GM10248 (cell line): ENCODE measurements at regions not wholly inside any gene's neighbourhood (a gene's known extent, or its start where the extent isn't known, plus 50 kb on each side); places are given as distances from the start of the nearest gene placed in this dataset.

Experiments
- CTCF ChIA-PET: fragments of 300-600 bp; sonication (Branson Sonifier 250); formaldehyde crosslinking; extraction: SDS; loops from one replicate; lab custom pipeline; 2021; ENCODE audit warnings: antibody characterized with exemption; lab: Yijun Ruan, JAX
- POLR2A ChIA-PET: fragments of 350-650 bp; sonication (Branson Sonifier 250); formaldehyde crosslinking; extraction: SDS; loops from one replicate; lab custom pipeline; 2020; ENCODE audit warnings: antibody characterized with exemption; lab: Yijun Ruan, JAX
- DNase-seq: peaks from one replicate; pipeline ENCODE4 v3.0.0; 2012; ENCODE audit errors: extremely low spot score
- CTCF ChIP-seq: IDR thresholded peaks from 2 replicates; pipeline ENCODE4 v1.5.1; 2012; ENCODE audit warnings: mild to moderate bottlenecking, low read depth; ENCODE audit errors: extremely low read depth, missing control alignments, control extremely low read depth

GRCh38 chr16:17628983-17629382 lies 158.2 kb upstream of the XYLT1 start:
- POLR2A ChIA-PET: no interaction called here
- no peak for DNase-seq
- CTCF ChIA-PET: no interaction called here
- TF ChIP-seq CTCF: no peak

- no peak for TF ChIP-seq CTCF
- ChIA-PET POLR2A (no interaction called here), CTCF (no interaction called here)
- DNase-seq: no peak
These were observed 151.6 kb upstream of the XYLT1 start for GRCh38 chr16:17622366-17622765.

DNA sequence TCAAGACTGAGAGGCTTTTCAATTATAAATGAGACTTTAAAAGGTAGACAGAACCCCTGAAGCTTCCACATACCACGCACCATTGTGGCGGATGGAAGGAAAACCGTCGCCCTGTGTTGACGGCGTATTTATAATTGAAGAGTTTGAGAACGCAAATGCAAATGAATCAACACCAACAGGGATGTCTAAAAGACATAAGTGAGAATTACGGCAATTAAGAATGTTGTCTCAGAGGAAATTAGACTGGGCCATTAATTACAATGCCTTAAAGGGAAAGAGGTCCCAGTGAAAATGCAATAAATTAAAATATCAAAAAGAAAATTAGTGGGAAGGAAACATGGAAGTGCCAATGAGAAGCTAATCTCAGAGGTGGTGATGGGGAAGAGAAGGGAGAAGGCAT lies 148.5 kb upstream of the XYLT1 start:
- CTCF ChIA-PET: no interaction called here
- no peak for DNase-seq
- TF ChIP-seq CTCF: no peak
- POLR2A ChIA-PET: no interaction called here

GRCh38 chr16:17617021-17617552 lies 146.3 kb upstream of the XYLT1 start:
- ChIA-PET POLR2A (no interaction called here), CTCF (no interaction called here)
- DNase-seq: no peak
- TF ChIP-seq CTCF: no peak

DNA sequence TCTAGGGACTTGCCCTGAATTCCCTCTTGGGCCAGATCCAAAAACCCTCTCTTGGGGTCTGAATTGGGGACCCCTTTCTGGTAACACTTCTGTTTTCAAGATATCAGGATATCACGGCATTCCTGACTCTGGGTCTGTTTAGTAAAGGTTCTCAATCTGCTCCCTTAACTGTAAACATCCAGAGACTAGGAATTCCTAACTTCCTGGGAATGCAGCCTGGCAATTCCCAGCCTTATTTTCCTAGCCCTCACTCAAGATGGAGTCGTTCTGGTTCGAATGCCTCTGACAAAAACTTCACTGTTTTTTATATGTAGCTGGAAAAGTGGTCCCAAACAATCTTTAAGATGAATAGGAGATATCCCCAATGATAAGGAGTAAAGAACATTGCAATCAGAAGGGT lies 141.6 kb upstream of the XYLT1 start:
- POLR2A ChIA-PET: no interaction called here
- CTCF ChIA-PET: no interaction called here
- no peak for DNase-seq
- no peak for TF ChIP-seq CTCF

GRCh38 chr16:17607609-17608008 lies 136.8 kb upstream of the XYLT1 start:
- CTCF ChIA-PET: interaction anchor here (1.6 kb wide), 1 partner anchor 10 kb away, joined by 6 read pairs; no protein-coding TSS in a partner anchor
- POLR2A ChIA-PET: no interaction called here
- no peak for DNase-seq
- no peak for TF ChIP-seq CTCF

- no peak for TF ChIP-seq CTCF
- CTCF ChIA-PET: interaction anchor here (1.6 kb wide), 1 partner anchor 9 kb away, joined by 6 read pairs; no protein-coding TSS in a partner anchor
- POLR2A ChIA-PET: no interaction called here
- no peak for DNase-seq
These were observed 136.3 kb upstream of the XYLT1 start for GRCh38 chr16:17607075-17607509.
